GM21367 (cell line): ENCODE measurements at regions not wholly inside any gene's neighbourhood (a gene's known extent, or its start where the extent isn't known, plus 50 kb on each side); places are given as distances from the start of the nearest gene placed in this dataset.

Experiments used
- ATAC-seq: cut with Tn5 transposase; IDR thresholded peaks from one replicate; pipeline ENCODE4 v1.9.1; 2021; ENCODE audit not compliant: unreplicated experiment

GRCh38 chr17:34198519-34198918 lies 56.6 kb upstream of the CCL2 start:
- no peak for ATAC-seq

GRCh38 chr17:34199454-34199853 lies 55.6 kb upstream of the CCL2 start:
- ATAC-seq = no peak

GRCh38 chr17:34199932-34200534 lies 55.1 kb upstream of the CCL2 start:
- no peak for ATAC-seq

- no peak for ATAC-seq
Measured at GRCh38 chr17:34201225-34201624, 53.9 kb upstream of the CCL2 start.

GRCh38 chr17:34201767-34202166 lies 53.3 kb upstream of the CCL2 start:
- ATAC-seq = no peak

- ATAC-seq = no peak
Measured at GRCh38 chr17:34203018-34203638, 52.0 kb upstream of the CCL2 start.

- no peak for ATAC-seq
Measured at GRCh38 chr17:34204402-34204801, 50.7 kb upstream of the CCL2 start.
